D721Med (cell line): ENCODE measurements at regions not wholly inside any gene's neighbourhood (a gene's known extent, or its start where the extent isn't known, plus 50 kb on each side); places are given as distances from the start of the nearest gene placed in this dataset.

Source experiments
- DNase-seq: peaks from one replicate; pipeline ENCODE4 v3.0.0; 2011; ENCODE audit warnings: low spot score; ENCODE audit not compliant: insufficient read length
- FAIRE-seq: peaks from 2 replicates; lab custom pipeline; 2011; peaks lifted over from hg19 to GRCh38; lab: Jason Lieb, UNC
- TF ChIP-seq, protein P1 (sequence below): IDR thresholded peaks from 2 replicates; pipeline ENCODE4 v1.5.1; 2012; ENCODE audit warnings: mild to moderate bottlenecking, control low read depth; ENCODE audit not compliant: insufficient read depth; ENCODE audit errors: missing control alignments

DNA sequence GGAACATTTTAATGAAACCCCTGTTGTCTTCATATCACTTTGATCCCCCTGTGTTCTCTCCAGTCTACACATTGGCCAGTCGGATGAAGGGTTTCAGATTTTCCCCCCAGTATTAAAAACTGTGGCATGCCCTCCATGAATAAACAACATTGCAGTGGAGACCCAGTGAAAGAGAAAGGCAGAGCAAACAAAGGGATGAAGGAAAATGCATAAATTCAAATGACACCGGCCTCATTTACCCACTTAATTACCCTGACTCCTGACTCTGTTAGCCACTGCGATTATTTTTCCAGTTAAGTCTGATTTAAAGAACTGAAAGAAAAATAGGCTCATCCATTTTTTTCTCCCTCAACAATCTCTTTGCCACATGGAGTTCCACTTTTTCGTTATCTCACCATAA is 569.2 kb downstream of the TFAP2B start:
- FAIRE-seq (no peak), DNase-seq (no peak)
- TF ChIP-seq, protein P1, sequence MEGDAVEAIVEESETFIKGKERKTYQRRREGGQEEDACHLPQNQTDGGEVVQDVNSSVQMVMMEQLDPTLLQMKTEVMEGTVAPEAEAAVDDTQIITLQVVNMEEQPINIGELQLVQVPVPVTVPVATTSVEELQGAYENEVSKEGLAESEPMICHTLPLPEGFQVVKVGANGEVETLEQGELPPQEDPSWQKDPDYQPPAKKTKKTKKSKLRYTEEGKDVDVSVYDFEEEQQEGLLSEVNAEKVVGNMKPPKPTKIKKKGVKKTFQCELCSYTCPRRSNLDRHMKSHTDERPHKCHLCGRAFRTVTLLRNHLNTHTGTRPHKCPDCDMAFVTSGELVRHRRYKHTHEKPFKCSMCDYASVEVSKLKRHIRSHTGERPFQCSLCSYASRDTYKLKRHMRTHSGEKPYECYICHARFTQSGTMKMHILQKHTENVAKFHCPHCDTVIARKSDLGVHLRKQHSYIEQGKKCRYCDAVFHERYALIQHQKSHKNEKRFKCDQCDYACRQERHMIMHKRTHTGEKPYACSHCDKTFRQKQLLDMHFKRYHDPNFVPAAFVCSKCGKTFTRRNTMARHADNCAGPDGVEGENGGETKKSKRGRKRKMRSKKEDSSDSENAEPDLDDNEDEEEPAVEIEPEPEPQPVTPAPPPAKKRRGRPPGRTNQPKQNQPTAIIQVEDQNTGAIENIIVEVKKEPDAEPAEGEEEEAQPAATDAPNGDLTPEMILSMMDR: no peak

DNA sequence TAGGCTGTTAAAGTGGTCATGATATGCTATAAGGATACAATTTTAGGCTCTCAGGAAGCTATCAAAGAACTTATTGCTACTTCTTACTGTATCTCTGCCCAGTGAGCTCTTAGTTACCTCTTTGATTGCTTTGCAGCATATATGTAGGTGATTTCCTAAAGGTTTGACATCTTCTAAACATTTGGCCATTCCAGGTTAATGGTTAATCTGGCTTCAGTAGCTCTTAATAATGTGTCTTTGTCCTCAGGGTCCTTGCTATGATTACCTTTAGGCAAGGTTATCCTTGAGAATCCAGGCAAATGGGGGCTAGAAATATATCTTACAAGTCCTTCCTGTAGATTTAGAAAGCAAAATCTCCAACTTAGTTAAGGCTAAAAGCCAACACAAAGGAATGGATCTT is 575.4 kb downstream of the TFAP2B start:
- TF ChIP-seq, protein P1: no peak
- no peak for DNase-seq
- no peak for FAIRE-seq

DNA sequence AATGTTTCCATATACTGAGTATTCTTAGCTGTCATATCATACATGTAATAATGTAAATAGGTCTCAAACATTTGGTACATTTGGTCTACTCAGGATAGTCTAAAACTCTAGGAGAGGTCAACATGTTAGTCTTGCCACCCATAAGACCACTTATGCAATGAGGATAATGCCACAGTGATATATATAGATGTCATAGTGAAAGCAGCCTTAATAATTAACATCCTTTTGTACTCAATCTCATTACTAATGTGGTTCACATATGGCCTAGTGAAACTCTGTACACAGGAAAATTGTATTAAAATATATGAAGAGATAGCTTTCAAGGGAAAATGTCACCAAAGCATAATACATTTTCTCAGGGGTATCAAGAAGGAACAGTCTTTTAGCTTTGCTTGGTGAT is 577.9 kb downstream of the TFAP2B start:
- FAIRE-seq (no peak), DNase-seq (no peak)
- TF ChIP-seq, protein P1: no peak

DNA sequence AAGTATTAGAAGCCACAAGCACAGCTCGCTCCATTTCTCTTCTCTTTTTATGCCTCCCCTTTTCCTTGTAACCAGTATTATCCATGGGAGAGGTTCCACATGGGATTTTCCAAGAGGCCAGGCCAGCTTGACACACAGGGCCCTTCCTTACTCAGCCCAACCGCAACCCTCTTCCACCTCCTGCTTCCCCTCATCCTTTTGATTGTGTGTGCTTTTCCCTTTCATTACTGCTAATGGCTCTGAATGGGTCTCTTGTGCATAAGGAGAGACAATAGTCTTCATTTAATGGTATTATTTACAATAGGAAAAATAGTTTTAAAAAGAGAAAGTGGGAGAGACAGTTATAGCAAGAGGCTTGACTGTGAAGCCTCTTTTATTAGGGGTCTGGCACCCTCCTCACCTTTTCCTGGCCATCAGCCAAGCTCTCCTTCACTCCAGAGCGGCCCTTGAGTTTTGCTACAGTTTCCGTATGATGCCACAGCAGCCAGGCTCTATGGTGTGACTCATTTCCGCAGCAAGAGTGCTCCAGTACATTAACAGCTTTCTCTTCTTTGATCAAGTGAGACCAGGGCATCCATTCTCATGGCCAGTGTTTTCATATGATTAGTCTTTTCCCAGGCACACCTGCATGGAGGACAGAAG is 579.5 kb downstream of the TFAP2B start:
- TF ChIP-seq, protein P1: no peak
- no peak for DNase-seq
- FAIRE-seq: no peak

DNA sequence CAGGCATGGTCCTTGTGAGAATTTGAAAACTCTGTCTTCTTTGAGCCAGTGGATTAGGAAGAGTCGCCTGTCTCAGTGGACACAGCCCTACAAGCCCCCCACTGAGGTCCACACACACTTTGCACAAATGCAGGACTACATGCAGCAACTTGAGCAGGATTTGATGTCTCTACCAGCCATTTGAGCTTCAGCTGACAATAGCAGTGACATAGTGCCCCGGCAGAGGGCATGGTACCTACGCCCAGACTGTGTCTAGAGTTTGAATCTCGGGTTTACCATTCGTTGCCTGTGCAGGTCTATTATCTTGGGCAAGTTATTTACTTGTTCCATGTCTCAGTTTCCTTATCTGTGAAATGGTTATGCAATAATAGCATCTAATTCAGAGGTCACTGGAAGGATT is 580.1 kb downstream of the TFAP2B start:
- FAIRE-seq (no peak), DNase-seq (no peak)
- TF ChIP-seq, protein P1: peak; percentile 41

DNA sequence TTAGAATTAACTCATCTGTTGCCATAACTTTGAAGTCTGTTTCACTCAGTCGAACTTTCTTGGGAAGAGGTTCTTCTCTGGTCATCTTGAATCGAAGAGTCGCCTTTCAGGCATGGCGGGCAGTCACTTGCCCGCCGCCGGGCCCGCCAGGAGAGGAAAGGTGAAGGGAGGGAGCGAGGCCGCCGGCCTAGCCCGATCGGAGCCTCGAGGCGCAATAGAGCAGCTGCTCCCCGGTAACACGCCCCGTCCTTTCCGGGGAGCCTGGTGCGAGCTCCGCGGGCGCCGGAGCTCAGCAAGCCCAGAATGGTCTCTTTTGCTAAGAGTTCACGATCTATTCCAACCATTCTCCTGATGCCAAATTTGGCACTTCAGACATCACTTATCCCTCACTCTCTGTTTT is 591.8 kb downstream of the TFAP2B start:
- TF ChIP-seq, protein P1: no peak
- FAIRE-seq: no peak
- no peak for DNase-seq

DNA sequence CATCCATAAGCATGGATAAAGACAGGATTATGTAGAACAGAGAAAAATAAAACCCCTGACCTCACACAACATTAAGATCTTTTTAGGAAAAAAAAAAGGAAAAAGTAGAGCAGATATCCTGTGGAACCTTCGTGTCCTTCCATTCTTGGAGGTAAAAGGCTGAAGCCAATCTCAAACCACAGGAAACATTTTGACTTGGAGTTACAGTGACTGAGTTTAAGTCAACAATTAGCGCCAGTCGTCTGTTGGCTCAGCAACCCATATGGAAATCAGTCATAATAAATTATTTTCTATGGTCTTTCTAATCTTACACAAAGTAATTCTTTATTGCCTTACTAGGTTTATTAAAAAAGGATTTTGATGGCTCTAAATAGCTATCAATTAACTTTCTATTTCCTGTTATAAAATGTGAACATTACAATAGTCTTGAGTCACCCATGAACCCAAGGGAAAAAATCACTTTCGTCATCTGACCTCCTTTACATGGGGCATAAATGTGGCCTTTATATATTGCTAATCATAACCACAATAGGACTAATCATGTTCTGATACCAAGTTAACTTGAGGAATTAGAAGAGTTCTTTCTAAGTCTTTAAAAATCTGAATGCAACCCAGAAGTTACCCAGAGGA is 592.9 kb downstream of the TFAP2B start:
- TF ChIP-seq, protein P1: no peak
- no peak for DNase-seq
- FAIRE-seq: no peak
